ENCODE measurements at regions not wholly inside any gene's neighbourhood (a gene's known extent, or its start where the extent isn't known, plus 50 kb on each side); places are given as distances from the start of the nearest gene placed in this dataset.

- no peak for TF ChIP-seq CTCF (IDR thresholded peaks at IDR 0.05)
- no peak for TF ChIP-seq POLR2A (IDR thresholded peaks at IDR 0.05)
Observed at GRCh38 chr6:93013054-93013453, 406.3 kb downstream of the EPHA7 start.
